H1 (cell line): ENCODE measurements at regions not wholly inside any gene's neighbourhood (a gene's known extent, or its start where the extent isn't known, plus 50 kb on each side); places are given as distances from the start of the nearest gene placed in this dataset.
"Not testable (repeated sequence)": the region's sequence is repeated elsewhere in the genome, so short reads cannot be mapped to it uniquely, and the experiment has no call there.

Experiments
- CTCF ChIA-PET: fragments of 300-600 bp; sonication (Branson Sonifier 250); formaldehyde crosslinking; loops from one replicate; lab custom pipeline; 2021; ENCODE audit not compliant: partially characterized antibody; lab: Charles Lee
- POLR2A ChIA-PET: fragments of 300-600 bp; sonication (Branson Sonifier 250); formaldehyde crosslinking; loops from one replicate; lab custom pipeline; 2021; ENCODE audit warnings: inconsistent platforms; ENCODE audit not compliant: partially characterized antibody; lab: Charles Lee
- DNase-seq, 2 experiments: peaks; one replicate each; pipeline versions ENCODE4 v3.0.0 to v3.0.0-alpha.2; 2010 to 2022; ENCODE audit warnings: low spot score in 2 of 2, low read depth in 1 of 2, mixed read lengths in 1 of 2
- FAIRE-seq: peaks from 2 replicates; lab custom pipeline; 2011; peaks lifted over from hg19 to GRCh38; lab: Jason Lieb, UNC
- H2AFZ ChIP-seq: 2 replicates; pipeline ENCODE4 v1.8.1; 2012; ENCODE audit warnings: low read length, inconsistent platforms
- H2AK5ac ChIP-seq: 2 replicates; pipeline ENCODE4 v1.6.1; 2013; ENCODE audit warnings: low read depth, low read length
- H2BK120ac ChIP-seq: replicated peaks from 2 replicates; pipeline ENCODE3; 2013; ENCODE audit warnings: low read depth, low read length, inconsistent platforms
- H2BK12ac ChIP-seq: 2 replicates; pipeline ENCODE4 v1.6.1; 2013; ENCODE audit warnings: low read depth, low read length
- H2BK15ac ChIP-seq: 2 replicates; pipeline ENCODE4 v1.6.1; 2013; ENCODE audit warnings: low read length
- H2BK20ac ChIP-seq: 2 replicates; pipeline ENCODE4 v1.6.1; 2013; ENCODE audit warnings: low read length
- H2BK5ac ChIP-seq: 2 replicates; pipeline ENCODE4 v1.6.1; 2013; ENCODE audit warnings: low read depth, low read length
- H3K14ac ChIP-seq: 2 replicates; pipeline ENCODE4 v1.6.1; 2013; ENCODE audit warnings: inconsistent platforms; ENCODE audit not compliant: insufficient read length
- H3K18ac ChIP-seq: 2 replicates; pipeline ENCODE4 v1.6.1; 2013; ENCODE audit warnings: low read length; ENCODE audit errors: extremely low read depth
- H3K23ac ChIP-seq: 2 replicates; pipeline ENCODE4 v1.6.1; 2013; ENCODE audit warnings: inconsistent platforms; ENCODE audit not compliant: insufficient read length
- H3K23me2 ChIP-seq: 2 replicates; pipeline ENCODE4 v1.6.1; 2013; ENCODE audit warnings: low read depth, low read length
- H3K27ac ChIP-seq: 2 replicates; pipeline ENCODE4 v1.6.1; 2011; ENCODE audit warnings: low read depth, low read length, inconsistent platforms
- H3K27me3 ChIP-seq, 4 experiments: replicated peaks in 1 of 4; 1 replicate in 1 of 4; 2 replicates in 3 of 4; pipeline versions ENCODE4 v1.6.1 to v1.8.1; 2011 to 2013; ENCODE audit warnings: low read length in 3 of 4, mild to moderate bottlenecking in 3 of 4, inconsistent platforms in 2 of 4, mixed read lengths in 2 of 4, moderate library complexity in 1 of 4; ENCODE audit not compliant: control insufficient read depth in 3 of 4, insufficient read depth in 3 of 4; ENCODE audit errors: extremely low read depth in 1 of 4
- H3K36me3 ChIP-seq, 4 experiments: 2 replicates each; pipeline versions ENCODE4 v1.6.1 to v1.8.1; 2011 to 2013; ENCODE audit warnings: mild to moderate bottlenecking in 4 of 4, low read length in 3 of 4, moderate library complexity in 2 of 4, control low read depth in 1 of 4, inconsistent platforms in 1 of 4; ENCODE audit not compliant: insufficient read depth in 4 of 4, control insufficient read depth in 2 of 4
- H3K4ac ChIP-seq: replicated peaks from 2 replicates; pipeline ENCODE3; 2013; ENCODE audit warnings: low read length, low read depth, mixed read lengths, inconsistent platforms; ENCODE audit not compliant: insufficient read length
- H3K4me1 ChIP-seq, 4 experiments: replicated peaks in 1 of 4; 1 replicate in 1 of 4; 2 replicates in 3 of 4; pipeline versions ENCODE4 v1.6.1 to v1.8.1; 2011 to 2013; ENCODE audit warnings: low read length in 3 of 4, inconsistent platforms in 2 of 4, mixed read lengths in 1 of 4; ENCODE audit not compliant: insufficient read depth in 4 of 4, control insufficient read depth in 3 of 4
- H3K4me2 ChIP-seq, 2 experiments: 2 replicates each; pipeline versions ENCODE4 v1.6.1 to v1.8.1; 2011 to 2013; ENCODE audit warnings: low read depth in 2 of 2, low read length in 2 of 2, control low read depth in 1 of 2, inconsistent platforms in 1 of 2, mild to moderate bottlenecking in 1 of 2; ENCODE audit not compliant: insufficient read depth in 1 of 2
- H3K4me3 ChIP-seq, 4 experiments: fragments of 200-600, 300-600 bp in 1 of 4; sonication (generic), shearing (Covaris generic), sonication (Bioruptor Twin) in 1 of 4; 2 replicates each; pipeline versions ENCODE4 v1.5.1 to v1.8.1; 2011 to 2016; ENCODE audit warnings: low read length in 4 of 4, low read depth in 3 of 4, control low read depth in 2 of 4, inconsistent platforms in 2 of 4, mild to moderate bottlenecking in 2 of 4, mixed read lengths in 1 of 4, moderate library complexity in 1 of 4; ENCODE audit not compliant: insufficient read depth in 2 of 4; ENCODE audit errors: extremely low read depth in 1 of 4
- H3K56ac ChIP-seq: replicated peaks from 2 replicates; pipeline ENCODE3; 2013; ENCODE audit warnings: low read depth, mild to moderate bottlenecking, mixed read lengths, low read length, inconsistent platforms; ENCODE audit not compliant: insufficient read length
- H3K79me1 ChIP-seq: 2 replicates; pipeline ENCODE4 v1.6.1; 2013; ENCODE audit warnings: low read depth, low read length, control low read depth
- H3K79me2 ChIP-seq, 2 experiments: 2 replicates each; pipeline versions ENCODE4 v1.6.1 to v1.8.1; 2012 to 2013; ENCODE audit warnings: low read length in 2 of 2, mild to moderate bottlenecking in 2 of 2, inconsistent platforms in 1 of 2; ENCODE audit not compliant: insufficient read depth in 2 of 2, control insufficient read depth in 1 of 2
- H3K9ac ChIP-seq, 4 experiments: replicated peaks in 1 of 4; 1 replicate in 1 of 4; 2 replicates in 3 of 4; pipeline versions ENCODE4 v1.6.1 to v1.8.1; 2011 to 2013; ENCODE audit warnings: low read depth in 3 of 4, low read length in 3 of 4, control low read depth in 2 of 4, mild to moderate bottlenecking in 2 of 4, moderate library complexity in 2 of 4, inconsistent platforms in 1 of 4; ENCODE audit errors: extremely low read depth in 1 of 4
- H3K9me3 ChIP-seq, 2 experiments: 2 replicates each; pipeline versions ENCODE4 v1.6.1 to v1.8.1; 2012 to 2013; ENCODE audit warnings: mild to moderate bottlenecking in 2 of 2, moderate library complexity in 2 of 2, control low read depth in 1 of 2, inconsistent platforms in 1 of 2, low read depth in 1 of 2, low read length in 1 of 2, mixed read lengths in 1 of 2; ENCODE audit not compliant: insufficient read depth in 2 of 2
- H4K20me1 ChIP-seq, 2 experiments: replicated peaks in 1 of 2; 2 replicates each; pipeline versions ENCODE3 to v1.8.1; 2011 to 2013; ENCODE audit warnings: inconsistent platforms in 2 of 2, low read length in 2 of 2, mild to moderate bottlenecking in 1 of 2; ENCODE audit not compliant: insufficient read depth in 2 of 2, control insufficient read depth in 1 of 2
- H4K5ac ChIP-seq: 2 replicates; pipeline ENCODE4 v1.6.1; 2013; ENCODE audit warnings: low read length, low read depth, mixed read lengths, inconsistent platforms; ENCODE audit not compliant: insufficient read length
- H4K8ac ChIP-seq: 2 replicates; pipeline ENCODE4 v1.8.0; 2013; ENCODE audit warnings: mild to moderate bottlenecking, moderate library complexity, low read length, inconsistent platforms; ENCODE audit not compliant: insufficient read depth; ENCODE audit errors: extremely low read depth
- H4K91ac ChIP-seq: replicated peaks from 2 replicates; pipeline ENCODE3; 2013; ENCODE audit warnings: low read length, mixed read lengths, inconsistent platforms; ENCODE audit not compliant: insufficient read length
- WGBS, 2 experiments: shearing (Covaris generic) in 1 of 2; methylation state at CpG; one replicate each; pipeline versions ENCODE4 v1.1.6 to v1.1.7; 2013 to 2015; ENCODE audit warnings: low lambda C conversion rate in 2 of 2, mixed read lengths in 2 of 2, inconsistent platforms in 1 of 2, low coverage in 1 of 2, missing lambda C conversion rate in 1 of 2; ENCODE audit not compliant: insufficient replicate concordance in 2 of 2, insufficient coverage in 1 of 2, insufficient read length in 1 of 2; ENCODE audit errors: extremely low coverage in 1 of 2, missing lambda C conversion rate in 1 of 2; 5-methylcytosine and 5-hydroxymethylcytosine counted together

DNA sequence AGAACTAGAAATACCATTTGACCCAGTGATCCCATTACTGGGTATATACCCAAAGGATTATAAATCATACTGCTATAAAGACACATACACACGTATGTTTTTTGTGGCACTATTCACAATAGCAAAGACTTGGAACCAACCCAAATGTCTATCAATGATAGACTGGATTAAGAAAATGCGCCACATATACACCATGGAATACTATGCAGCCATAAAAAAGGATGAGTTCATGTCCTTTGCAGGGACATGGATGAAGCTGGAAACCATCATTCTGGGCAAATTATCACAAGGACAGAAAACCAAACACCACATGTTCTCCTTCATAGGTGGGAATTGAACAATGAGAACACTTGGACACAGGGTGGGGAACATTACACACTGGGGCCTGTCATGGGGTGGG is 104.9 kb upstream of the ADTRP start:
- H4K8ac ChIP-seq, H2BK120ac ChIP-seq, H3K27me3 ChIP-seq, H3K4ac ChIP-seq, H3K56ac ChIP-seq, H4K91ac ChIP-seq, DNase-seq, H2BK12ac ChIP-seq, H2BK15ac ChIP-seq, H3K23ac ChIP-seq, H3K4me2 ChIP-seq, H3K79me1 ChIP-seq, H3K4me1 ChIP-seq, H3K18ac ChIP-seq, H3K79me2 ChIP-seq, H2AFZ ChIP-seq, H3K36me3 ChIP-seq, H3K14ac ChIP-seq, H3K23me2 ChIP-seq, H3K4me3 ChIP-seq, H4K20me1 ChIP-seq, FAIRE-seq, POLR2A ChIA-PET, H4K5ac ChIP-seq, CTCF ChIA-PET, H3K9ac ChIP-seq, H2BK5ac ChIP-seq, H3K27ac ChIP-seq, H2BK20ac ChIP-seq, H2AK5ac ChIP-seq: not testable (repeated sequence)
- peaks cover 12 to 15% of the 10 kb centered on the region in 2 experiments; a peak in 2 of 4 replicates for H3K9me3 ChIP-seq
- 93% methylated on average over 2 of the region's 2 CpGs; no CpG with 5 or more reads in 1 of the 2 experiments for WGBS, 2 experiments

DNA sequence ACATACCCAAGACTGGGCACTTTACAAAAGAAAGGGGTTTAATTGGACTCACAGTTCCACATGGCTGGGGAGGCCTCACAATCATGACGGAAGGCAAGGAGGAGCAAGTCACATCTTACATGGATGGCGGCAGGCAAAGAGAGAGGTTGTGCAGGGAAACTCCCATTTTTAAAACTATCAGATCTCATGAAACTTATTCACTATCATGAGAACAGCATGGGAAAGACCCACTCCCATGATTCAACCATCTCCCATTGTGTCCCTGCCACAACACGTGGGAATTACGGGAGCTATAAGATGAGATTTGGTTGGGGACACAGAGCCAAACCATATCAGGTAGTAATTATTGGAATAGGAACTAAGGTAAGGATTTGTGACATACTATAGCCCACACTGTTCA is 101.6 kb upstream of the ADTRP start:
- H2AFZ ChIP-seq, H3K79me2 ChIP-seq, FAIRE-seq, H2BK15ac ChIP-seq, H3K23me2 ChIP-seq, H4K91ac ChIP-seq, H3K9ac ChIP-seq, H3K14ac ChIP-seq, H3K27ac ChIP-seq, H2AK5ac ChIP-seq, H4K8ac ChIP-seq, H2BK120ac ChIP-seq, H3K4me3 ChIP-seq, H3K4ac ChIP-seq, H3K18ac ChIP-seq, DNase-seq, H3K23ac ChIP-seq, H3K36me3 ChIP-seq, H2BK20ac ChIP-seq, H2BK5ac ChIP-seq, H3K4me2 ChIP-seq, H4K20me1 ChIP-seq, H3K4me1 ChIP-seq, H3K27me3 ChIP-seq, H2BK12ac ChIP-seq, H4K5ac ChIP-seq, POLR2A ChIA-PET, H3K56ac ChIP-seq, H3K79me1 ChIP-seq: not testable (repeated sequence)
- CTCF ChIA-PET = interaction anchor here (1.2 to 1.6 kb wide), 2 partner anchors 20 to 261 kb away, joined by 3 read pairs; no protein-coding TSS in a partner anchor
- 99% methylated on average over 4 of the region's 4 CpGs; no CpG with 5 or more reads in 1 of the 2 experiments for WGBS, 2 experiments
- H3K9me3 ChIP-seq = peaks cover 12 to 15% of the 10 kb centered on the region in 2 experiments; a peak in 2 of 4 replicates
